IPS-20b (cell line): ENCODE measurements at regions not wholly inside any gene's neighbourhood (a gene's known extent, or its start where the extent isn't known, plus 50 kb on each side); places are given as distances from the start of the nearest gene placed in this dataset.
"Not testable (repeated sequence)": the region's sequence is repeated elsewhere in the genome, so short reads cannot be mapped to it uniquely, and the experiment has no call there.

ENCODE experiments used
- H3K27ac ChIP-seq: one replicate; pipeline ENCODE4 v1.5.1; 2013; ENCODE audit warnings: low read length
- H3K27me3 ChIP-seq: 2 replicates; pipeline ENCODE4 v1.6.1; 2013; ENCODE audit warnings: mild to moderate bottlenecking, low read length, inconsistent platforms; ENCODE audit not compliant: insufficient read depth
- H3K36me3 ChIP-seq: 2 replicates; pipeline ENCODE4 v1.6.1; 2013; ENCODE audit warnings: low read depth, mild to moderate bottlenecking, inconsistent platforms, low read length, moderate library complexity; ENCODE audit not compliant: insufficient read depth
- H3K4me1 ChIP-seq: 2 replicates; pipeline ENCODE4 v1.6.1; 2013; ENCODE audit warnings: mild to moderate bottlenecking, control low read depth, inconsistent platforms, low read length, moderate library complexity; ENCODE audit not compliant: insufficient read depth
- H3K4me3 ChIP-seq: 2 replicates; pipeline ENCODE4 v1.5.1; 2013; ENCODE audit warnings: mild to moderate bottlenecking, low read length, inconsistent platforms
- H3K9ac ChIP-seq: 2 replicates; pipeline ENCODE4 v1.6.1; 2013; ENCODE audit warnings: low read depth, mild to moderate bottlenecking, inconsistent platforms, low read length, moderate library complexity
- H3K9me3 ChIP-seq: 2 replicates; pipeline ENCODE4 v1.6.1; 2013; ENCODE audit warnings: mild to moderate bottlenecking, low read depth, low read length, inconsistent platforms; ENCODE audit not compliant: insufficient read depth

DNA sequence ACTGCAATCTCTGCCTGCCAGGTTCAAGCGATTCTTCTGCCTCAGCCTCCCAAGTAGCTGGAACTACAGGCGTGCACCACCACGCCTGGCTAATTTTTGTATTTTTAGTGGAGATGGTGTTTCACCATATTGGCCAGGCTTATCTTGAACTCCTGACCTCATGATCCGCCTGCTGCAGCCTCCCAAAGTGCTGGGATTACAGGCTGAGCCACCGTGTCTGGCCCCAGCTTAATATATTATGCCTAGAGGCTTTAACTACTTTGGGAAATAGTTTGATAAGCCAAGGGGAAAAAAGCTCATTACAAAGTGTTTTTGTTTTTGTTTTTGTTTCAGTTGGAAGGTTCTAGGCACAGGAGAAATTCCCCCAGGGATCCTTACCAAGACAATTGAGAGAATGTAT lies 184.2 kb upstream of the FAM241A start:
- H3K27me3 ChIP-seq, H3K27ac ChIP-seq, H3K9ac ChIP-seq, H3K36me3 ChIP-seq, H3K4me3 ChIP-seq, H3K4me1 ChIP-seq, H3K9me3 ChIP-seq: not testable (repeated sequence)

DNA sequence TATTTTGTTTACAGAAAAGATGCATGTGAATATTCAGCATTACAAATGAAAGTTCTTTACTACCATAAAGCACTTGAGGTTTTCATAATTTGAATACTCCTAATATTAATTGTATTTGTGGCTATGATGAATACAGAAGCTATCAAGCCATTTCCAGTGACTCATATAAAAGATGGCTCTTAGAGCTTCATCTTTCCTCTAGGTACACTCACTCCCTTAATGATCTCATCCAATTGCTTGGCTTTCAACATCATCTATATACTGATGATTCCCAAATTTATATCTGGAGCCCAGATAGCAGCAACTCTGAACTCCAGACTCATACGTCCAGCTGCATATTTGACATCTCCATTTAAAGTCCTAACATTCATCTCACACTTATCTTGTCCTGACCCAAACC lies 183.4 kb upstream of the FAM241A start:
- no peaks in the 10 kb centered on the region for H3K36me3 ChIP-seq

DNA sequence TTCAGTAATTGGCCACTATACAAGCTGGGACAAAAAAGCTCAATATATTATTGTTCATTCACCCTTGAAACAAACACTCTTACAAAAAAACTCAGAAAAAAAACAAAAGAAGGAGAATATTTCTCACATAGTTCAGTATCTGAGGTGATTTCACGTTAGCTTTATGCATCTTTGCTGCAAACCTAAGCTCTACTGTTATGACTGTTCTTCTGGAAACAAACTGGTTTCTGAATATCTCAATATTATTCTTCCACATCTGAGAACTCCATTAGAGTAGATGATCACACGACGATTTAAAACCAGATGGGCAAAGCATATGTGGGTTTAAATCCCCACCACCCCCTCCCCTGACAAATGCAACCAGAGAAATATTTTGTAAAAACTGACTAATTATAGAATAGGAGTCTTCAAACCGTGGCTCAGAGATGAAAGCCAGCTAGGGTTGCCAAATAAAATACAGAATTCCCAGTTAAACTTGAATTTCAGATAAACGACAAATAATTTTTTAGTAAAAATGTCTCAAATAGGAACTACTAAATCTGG lies 182.0 kb upstream of the FAM241A start:
- Histone ChIP-seq H3K4me1 (no peaks in the 10 kb centered on the region), H3K9me3 (no peaks in the 10 kb centered on the region), H3K4me3 (no peak overlapping the region), H3K27ac (no peak overlapping the region), H3K27me3 (no peaks in the 10 kb centered on the region), H3K36me3 (no peaks in the 10 kb centered on the region), H3K9ac (no peak overlapping the region)

More for the DNA sequence above, 183.4 kb upstream of the FAM241A start:
- Histone ChIP-seq H3K9me3 (no peaks in the 10 kb centered on the region), H3K27me3 (no peaks in the 10 kb centered on the region), H3K27ac (no peak overlapping the region), H3K4me3 (no peak overlapping the region), H3K4me1 (no peaks in the 10 kb centered on the region), H3K9ac (no peak overlapping the region)

DNA sequence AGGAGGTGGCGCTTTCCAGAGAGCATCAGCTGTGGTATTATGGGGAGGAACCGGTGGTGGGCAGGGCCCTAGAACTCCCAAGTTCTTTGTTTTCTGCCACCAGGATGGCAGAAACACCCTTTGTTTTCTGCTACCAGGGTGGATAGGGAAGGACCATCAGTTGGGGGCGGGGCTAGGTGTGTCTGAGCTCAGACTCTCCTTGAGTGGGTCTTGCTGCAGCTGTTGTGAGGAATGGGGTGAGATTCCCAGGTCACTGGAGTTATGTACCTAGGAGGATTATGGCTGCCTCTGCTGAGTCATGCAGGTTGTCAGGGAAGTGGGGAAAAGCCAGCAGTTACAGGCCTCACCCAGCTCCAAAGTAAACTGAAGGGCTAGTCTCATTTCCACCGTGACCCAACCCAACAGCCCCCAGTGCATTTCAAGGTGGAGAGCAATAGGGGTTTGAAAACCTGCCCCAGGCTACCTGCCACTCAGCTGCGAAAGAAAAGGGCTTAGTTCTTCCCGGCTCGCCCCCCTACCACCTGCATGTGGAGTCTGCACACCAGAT lies 167.8 kb upstream of the FAM241A start:
- Histone ChIP-seq H3K27ac (no peak overlapping the region), H3K9ac (no peak overlapping the region), H3K4me3 (no peak overlapping the region), H3K9me3 (no peaks in the 10 kb centered on the region), H3K36me3 (no peaks in the 10 kb centered on the region), H3K27me3 (no peaks in the 10 kb centered on the region), H3K4me1 (no peaks in the 10 kb centered on the region)

DNA sequence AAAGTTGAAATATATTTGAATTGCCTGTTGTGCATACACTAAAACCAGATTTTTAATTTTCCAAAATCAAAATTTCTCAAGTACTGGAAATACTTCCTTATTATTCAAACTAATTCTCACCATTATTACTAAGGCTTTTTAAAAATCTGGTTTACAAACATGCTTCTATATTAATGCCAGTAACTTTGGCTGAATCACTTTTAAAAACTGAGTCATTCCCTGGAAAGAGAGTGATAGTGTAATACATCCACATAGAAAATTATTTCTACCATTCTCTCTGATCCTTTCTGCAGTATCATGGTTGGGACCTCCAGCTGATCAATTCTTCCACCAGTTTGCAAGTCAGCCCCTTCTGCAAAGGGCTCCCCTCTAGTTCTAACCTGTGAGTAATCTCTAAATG lies 165.3 kb upstream of the FAM241A start:
- Histone ChIP-seq H3K9me3 (no peaks in the 10 kb centered on the region), H3K27ac (no peak overlapping the region), H3K27me3 (no peaks in the 10 kb centered on the region), H3K9ac (no peak overlapping the region), H3K4me3 (no peak overlapping the region), H3K36me3 (no peaks in the 10 kb centered on the region), H3K4me1 (peaks cover 4% of the 10 kb centered on the region; the same call in 1 of the 2 replicates)

DNA sequence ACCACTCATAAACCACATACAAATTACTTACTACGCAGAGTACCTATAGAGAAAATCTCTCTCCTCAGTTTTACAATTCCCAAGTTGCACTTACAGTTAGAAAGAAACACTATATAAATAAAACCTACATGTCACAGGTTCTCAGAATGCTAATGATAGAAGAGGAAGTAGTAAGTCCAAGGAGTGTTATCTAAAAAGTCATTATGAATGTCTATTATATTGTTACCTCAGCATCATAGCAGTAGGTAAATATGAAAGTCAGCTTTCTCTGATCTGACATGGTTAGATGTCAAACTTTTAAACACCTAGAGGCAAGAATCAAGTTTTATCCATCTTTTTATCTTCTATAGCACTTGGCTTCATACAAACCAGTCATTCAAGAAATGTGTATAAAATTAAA lies 163.2 kb upstream of the FAM241A start:
- Histone ChIP-seq H3K36me3 (no peaks in the 10 kb centered on the region), H3K9ac (no peak overlapping the region), H3K27me3 (no peaks in the 10 kb centered on the region), H3K4me1 (peaks cover 14% of the 10 kb centered on the region; the same call in 1 of the 2 replicates), H3K4me3 (no peak overlapping the region), H3K27ac (no peak overlapping the region), H3K9me3 (no peaks in the 10 kb centered on the region)

DNA sequence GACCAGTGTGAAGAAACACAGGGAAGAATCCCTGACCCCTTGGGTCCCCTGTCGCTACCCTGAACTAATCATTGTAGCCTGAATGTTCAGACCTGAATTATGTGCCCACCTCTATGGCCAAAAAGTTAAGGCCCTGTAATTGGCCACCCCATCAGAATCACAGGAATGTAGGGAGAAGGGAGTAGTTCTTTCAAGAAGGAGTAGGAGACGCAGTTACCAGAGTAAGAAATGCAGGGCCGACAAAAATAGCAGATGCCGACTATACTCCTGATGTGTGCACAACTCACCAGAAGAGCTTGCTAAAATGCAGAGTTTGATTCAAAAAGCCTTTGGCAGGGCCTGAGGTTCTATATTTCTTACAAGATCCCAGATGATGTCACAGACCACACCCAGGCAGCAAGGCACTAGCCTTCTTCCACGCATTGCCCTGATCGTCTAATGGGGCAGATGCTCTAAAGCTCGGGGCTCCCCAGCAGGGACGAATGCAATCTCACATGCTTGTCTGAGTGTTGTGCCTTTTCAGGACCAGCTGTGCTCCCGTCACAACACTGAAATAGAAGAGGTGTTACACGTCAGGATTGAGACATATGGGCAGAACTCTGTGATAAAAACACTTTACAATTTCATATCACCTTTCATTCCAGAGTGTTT lies 161.0 kb upstream of the FAM241A start:
- H3K4me3 ChIP-seq, result no peak overlapping the region
- H3K27me3 ChIP-seq, result no peaks in the 10 kb centered on the region
- H3K9ac ChIP-seq, result no peak overlapping the region
- peaks cover 14% of the 10 kb centered on the region; the same call in 1 of the 2 replicates for H3K4me1 ChIP-seq
- H3K9me3 ChIP-seq, result no peaks in the 10 kb centered on the region
- H3K36me3 ChIP-seq, result no peaks in the 10 kb centered on the region
- no peak overlapping the region for H3K27ac ChIP-seq

DNA sequence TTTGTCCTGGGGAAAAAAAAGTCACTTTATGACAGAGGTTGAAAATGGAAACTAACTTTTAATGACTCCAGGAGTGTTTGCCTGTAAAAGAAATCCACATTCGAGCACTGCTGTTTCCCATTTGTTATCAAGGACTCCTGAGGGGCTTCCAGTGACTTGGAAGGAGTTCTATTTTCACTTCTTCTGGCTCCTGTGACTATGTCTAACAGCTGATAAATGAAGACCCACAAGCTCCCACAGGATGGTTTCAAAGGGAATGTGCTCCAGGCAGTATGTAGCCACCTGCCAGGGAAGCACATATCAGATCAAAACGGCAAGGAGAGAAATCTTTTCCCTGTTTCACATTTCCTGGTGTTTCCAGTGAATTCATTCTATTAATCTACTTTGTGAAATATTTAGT lies 159.8 kb upstream of the FAM241A start:
- no peak overlapping the region for H3K27ac ChIP-seq
- no peak overlapping the region for H3K4me3 ChIP-seq
- no peaks in the 10 kb centered on the region for H3K9me3 ChIP-seq
- peaks cover 14% of the 10 kb centered on the region; the same call in 1 of the 2 replicates for H3K4me1 ChIP-seq
- no peaks in the 10 kb centered on the region for H3K27me3 ChIP-seq
- no peaks in the 10 kb centered on the region for H3K36me3 ChIP-seq
- no peak overlapping the region for H3K9ac ChIP-seq

DNA sequence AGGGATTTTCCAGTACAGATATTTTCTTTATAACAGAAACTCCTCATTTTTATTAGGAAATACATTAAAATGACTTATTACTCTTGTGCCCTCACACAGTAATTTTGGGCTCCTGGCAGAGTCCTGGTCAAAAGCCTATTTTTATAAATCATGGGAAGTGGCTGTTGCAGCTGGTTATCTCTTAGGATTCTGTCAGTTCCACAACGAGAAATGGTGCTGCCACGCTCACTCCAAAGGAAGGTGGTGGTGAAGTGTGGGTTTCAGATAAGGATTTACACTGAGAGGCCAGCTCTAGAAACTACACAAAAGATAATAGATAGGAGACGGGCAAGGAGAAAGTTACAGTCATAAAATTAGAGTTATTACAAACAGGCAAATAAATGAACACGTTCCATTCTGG lies 159.2 kb upstream of the FAM241A start:
- no peak overlapping the region for H3K4me3 ChIP-seq
- no peaks in the 10 kb centered on the region for H3K27me3 ChIP-seq
- H3K9ac ChIP-seq, result no peak overlapping the region
- no peaks in the 10 kb centered on the region for H3K36me3 ChIP-seq
- no peaks in the 10 kb centered on the region for H3K9me3 ChIP-seq
- peaks cover 14% of the 10 kb centered on the region; the same call in 1 of the 2 replicates for H3K4me1 ChIP-seq
- H3K27ac ChIP-seq, result no peak overlapping the region

DNA sequence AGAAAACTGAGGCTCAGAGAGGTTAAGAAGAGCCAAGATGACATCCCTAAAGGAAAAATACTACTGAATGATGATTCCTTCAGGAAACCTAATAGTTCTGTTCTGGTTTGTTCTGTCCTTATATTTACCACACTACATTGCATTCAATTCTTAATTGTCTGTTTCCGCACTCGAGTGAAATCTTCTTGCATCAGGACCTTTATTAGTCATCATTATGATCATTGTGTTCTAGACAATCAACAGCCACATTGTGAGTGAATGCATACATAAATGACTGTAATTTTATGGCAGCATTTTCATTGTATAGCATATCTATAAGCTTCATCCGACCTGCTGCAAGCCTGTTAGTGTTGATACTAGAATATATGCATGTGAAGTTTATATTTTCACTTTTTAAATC lies 156.7 kb upstream of the FAM241A start:
- Histone ChIP-seq H3K27me3 (no peaks in the 10 kb centered on the region), H3K9me3 (no peaks in the 10 kb centered on the region), H3K9ac (no peak overlapping the region), H3K4me1 (peaks cover 14% of the 10 kb centered on the region; the same call in 1 of the 2 replicates), H3K27ac (no peak overlapping the region), H3K36me3 (no peaks in the 10 kb centered on the region), H3K4me3 (no peak overlapping the region)

DNA sequence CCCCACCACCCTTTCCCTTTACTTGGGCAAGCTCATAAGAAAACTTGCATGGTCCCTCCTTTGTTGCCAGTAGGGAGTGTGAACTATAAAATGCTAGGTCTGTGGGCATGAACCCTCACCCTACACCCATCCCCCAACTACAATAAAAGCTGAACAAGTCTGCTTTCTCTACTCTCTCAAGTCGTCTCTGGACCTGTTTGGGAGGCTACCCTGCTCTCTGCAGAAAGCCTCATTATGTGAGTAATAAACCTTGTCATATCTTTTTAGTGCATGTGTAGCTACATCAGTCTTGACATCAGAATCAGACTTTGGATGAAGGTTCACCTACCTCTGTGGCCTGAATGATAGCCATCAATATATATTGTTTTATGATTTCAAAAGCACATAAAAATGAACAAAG lies 155.4 kb upstream of the FAM241A start:
- no peak overlapping the region for H3K4me3 ChIP-seq

DNA sequence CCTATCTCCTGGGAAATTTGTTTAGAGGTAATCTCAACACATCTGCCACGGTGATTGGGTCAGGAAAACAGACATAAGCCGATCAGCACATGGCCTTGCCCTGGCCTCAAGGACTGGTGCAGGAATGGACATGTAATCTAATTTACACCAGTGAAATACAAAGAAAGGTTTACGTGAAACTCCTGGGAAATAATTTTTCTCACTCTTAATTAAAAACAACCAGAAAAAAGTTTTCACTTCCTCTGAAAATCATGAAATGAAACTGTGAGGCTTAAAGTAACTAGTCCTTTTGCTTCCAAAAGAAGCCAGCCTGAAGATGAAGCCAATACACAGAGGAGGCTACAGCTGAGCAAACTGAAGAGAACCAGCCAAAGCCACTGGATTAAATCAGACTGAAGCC lies 154.1 kb upstream of the FAM241A start:
- no peaks in the 10 kb centered on the region for H3K9me3 ChIP-seq
- no peak overlapping the region for H3K4me3 ChIP-seq
- no peak overlapping the region for H3K9ac ChIP-seq
- H3K27ac ChIP-seq, result no peak overlapping the region
- H3K4me1 ChIP-seq, result no peaks in the 10 kb centered on the region
- H3K27me3 ChIP-seq, result no peaks in the 10 kb centered on the region
- no peaks in the 10 kb centered on the region for H3K36me3 ChIP-seq

More for the DNA sequence above, 155.4 kb upstream of the FAM241A start:
- peaks cover 11% of the 10 kb centered on the region; the same call in 1 of the 2 replicates for H3K4me1 ChIP-seq
- H3K27ac ChIP-seq, result no peak overlapping the region
- no peaks in the 10 kb centered on the region for H3K36me3 ChIP-seq
- H3K9ac ChIP-seq, result no peak overlapping the region
- no peaks in the 10 kb centered on the region for H3K9me3 ChIP-seq
- H3K27me3 ChIP-seq, result no peaks in the 10 kb centered on the region
